ENCODE measurements at regions not wholly inside any gene's neighbourhood (a gene's known extent, or its start where the extent isn't known, plus 50 kb on each side); places are given as distances from the start of the nearest gene placed in this dataset.

DNA sequence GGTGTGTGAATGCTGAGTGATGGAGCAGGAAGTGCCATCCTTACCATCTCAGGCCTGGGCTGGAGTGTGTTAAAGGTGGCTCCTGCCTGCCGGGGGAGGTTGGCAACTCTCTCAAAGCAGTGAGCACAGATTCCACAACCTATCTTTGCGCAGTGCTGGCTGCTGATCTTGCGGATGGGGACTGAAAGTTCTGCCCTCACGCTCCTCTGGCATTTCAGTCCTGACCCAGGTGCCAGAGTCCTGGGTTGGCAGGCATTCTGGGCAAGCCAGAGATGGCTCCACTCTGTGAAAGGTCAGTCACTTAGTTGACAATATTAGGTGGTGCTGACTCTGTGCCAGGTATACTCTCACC, 315.5 kb downstream of the RPS24 start:
- no peak for DNase-seq

DNA sequence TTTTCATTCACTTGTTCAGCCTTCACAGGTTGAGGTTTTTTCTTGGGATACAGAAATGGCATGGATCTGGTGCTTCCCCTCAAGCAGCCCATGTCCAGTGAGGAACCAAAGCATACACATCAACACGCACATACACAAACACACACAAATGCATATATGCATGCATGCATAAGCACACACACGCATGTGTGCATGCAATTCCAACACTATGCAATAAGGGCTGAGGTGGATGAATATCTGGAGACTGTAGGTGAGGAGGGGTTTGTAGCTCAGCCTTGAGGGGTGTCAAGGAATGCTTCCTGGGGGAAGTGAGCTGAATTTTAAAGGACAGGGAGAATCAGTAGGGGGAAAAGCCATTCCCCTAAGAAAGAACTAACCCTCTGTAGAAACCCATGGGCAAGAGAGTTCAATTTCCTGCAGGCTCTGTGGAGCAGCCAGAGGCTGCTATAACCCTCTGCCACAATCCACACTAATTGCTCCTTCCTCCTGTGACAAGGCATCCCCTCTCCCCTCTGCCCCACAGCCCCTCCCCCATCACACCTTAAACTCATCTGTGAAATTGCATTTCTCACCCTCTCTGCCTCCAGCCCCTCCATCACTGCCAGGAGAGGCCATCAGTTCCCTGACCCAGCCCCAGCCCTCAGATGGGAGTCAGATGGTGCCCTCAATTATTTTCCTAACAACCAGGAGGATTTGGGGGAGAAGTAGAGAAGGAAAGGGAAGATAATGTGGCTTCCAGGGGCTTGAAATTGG, 316.4 kb downstream of the RPS24 start:
- no peak for DNase-seq

DNA sequence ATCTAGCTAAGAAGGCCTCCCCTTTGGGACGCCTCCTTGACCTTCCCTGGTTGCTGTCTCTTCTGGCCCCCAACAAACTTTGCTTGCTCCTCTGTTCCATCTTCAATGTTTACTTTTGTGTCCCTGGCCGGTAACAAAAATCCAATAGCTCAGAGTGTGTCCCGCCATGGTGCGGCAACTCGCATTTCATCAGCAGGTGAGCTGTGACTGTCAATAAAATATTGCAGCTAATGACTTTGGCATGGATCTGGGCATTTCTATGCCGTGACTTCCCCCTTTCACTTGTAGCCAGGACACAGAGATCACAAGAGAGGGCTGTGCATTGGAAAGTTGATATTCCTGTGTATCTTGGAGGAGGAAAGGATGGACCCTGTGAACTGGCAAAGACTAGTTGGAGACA, 317.6 kb downstream of the RPS24 start:
- no peak for DNase-seq

DNA sequence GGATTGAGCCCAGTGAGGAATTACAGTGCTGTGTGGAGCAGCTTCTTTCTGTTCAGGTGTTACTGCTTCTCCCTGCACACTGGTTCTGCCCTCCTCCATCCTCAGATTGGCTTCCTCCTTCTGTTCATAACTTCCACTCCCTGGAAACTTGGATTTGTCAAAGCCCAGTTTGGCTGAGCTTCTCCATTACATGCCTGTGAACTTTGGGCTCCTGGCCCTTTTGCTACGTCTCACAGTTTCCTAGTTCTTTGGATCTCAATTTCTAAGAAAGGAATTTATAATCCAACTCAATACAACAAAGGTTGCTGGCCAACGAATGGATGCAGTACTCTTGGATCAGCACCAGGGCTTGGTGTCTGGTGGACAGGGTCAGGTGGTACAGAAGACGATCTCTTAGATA, 318.1 kb downstream of the RPS24 start:
- no peak for DNase-seq

DNA sequence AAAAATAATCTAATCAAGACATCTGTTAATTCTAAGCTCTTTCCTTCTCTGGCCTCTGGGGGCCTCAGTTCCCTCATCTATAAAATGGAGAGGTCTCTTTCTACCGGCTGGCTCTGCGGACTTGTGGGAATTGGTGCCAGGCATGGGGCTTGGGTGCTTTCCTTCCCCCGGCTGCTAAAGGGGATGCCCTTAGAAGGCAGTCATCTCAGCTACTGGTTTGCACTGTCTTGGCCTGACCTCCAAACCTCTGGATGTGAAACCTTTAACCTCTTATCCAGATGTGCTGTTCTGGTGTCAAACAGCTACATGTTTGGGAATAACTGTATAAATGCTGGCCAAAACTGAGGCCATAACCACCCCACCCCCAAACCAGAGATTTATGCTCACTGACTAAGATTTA, 320.0 kb downstream of the RPS24 start:
- no peak for DNase-seq

DNA sequence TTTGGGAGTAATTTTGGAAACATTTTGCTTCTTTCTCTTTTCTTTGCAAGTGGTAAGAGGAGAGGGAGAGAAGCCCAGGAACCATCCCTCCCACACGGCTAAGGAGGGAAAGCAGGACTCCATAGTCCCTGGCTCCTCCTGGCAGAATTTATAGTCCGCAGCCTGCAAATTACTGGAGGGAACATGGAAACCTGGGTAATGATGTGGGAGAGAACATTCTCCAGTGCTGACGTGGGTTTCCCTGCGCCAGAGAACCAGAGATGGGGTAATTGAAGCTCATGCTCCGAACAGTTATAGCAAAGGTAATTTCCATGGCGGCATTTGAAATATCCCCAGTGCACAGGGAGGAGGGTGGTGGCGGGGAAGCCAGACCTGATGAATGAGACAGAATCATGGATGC, 320.4 kb downstream of the RPS24 start:
- DNase-seq, result no peak

DNA sequence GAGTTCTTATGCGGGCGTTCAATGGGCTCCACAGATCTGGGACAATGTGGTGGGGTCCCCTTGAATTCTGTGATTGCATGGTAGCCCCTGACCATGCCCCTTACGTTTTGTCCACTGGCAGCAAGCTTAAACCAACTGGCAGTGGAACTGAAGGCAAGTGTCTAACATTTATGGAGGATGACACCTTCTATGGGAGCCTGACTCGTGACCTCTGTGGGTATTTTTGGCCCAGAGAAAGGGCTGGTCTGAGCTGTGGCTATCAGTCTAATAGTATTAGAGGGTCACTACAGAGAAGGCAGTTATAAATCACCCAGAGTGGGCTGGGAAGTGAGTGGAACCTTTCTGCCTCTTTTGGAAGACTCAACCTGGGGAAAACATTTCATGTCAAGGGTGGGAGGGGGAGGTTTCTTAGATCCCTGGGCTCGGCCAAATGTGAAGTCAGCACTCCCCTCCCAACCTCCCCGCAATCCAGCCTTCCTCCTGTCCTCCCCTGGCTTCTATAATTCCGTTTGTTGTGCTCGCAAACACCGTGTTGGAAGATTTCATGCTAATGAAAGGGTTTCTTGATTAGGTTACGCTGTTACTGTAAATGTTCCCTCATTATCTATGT, 322.7 kb downstream of the RPS24 start:
- DNase-seq, result no peak

DNA sequence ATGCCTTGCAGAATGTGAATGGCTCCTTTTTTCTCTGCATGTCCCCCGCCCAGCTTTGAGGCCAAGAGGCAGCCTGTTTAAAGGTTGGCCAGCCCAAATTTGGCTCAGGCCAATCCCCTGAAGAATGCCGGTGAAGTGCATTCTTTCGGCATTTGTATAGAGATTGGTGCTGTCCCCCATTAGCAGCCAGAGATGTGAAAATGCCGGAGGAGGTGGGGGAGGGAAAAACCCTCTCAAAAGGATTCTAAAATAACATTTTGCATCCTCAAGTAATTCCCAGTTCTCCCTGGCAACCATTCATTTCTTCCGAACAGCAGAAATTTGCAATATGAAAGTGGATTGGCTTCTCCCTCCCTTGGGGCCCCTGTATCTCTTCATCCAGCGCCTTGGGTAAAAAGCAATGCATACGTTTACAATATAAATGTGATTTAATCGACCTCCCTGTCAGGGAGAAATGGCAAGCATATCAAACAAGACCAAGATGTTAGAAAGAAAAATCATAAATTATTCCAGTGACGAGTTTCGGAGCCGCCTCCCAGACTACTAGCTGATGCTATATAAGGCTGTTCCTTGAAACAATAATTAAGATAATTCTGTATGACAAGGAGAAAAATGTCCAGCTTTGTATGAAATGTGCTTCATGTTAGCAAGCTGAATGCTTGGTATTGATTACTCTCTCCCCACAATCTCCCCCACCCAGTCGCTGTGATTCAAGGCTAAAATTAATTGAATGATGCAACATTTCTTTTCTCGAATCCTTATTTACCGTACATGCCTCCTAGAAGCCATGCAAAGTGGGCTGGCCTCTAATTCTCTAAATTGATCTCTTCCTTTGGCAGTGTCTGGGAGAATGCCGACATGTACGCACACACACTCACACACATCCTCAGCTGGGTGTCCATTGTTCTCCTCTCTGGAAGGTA, 323.7 kb downstream of the RPS24 start:
- no peak for DNase-seq

DNA sequence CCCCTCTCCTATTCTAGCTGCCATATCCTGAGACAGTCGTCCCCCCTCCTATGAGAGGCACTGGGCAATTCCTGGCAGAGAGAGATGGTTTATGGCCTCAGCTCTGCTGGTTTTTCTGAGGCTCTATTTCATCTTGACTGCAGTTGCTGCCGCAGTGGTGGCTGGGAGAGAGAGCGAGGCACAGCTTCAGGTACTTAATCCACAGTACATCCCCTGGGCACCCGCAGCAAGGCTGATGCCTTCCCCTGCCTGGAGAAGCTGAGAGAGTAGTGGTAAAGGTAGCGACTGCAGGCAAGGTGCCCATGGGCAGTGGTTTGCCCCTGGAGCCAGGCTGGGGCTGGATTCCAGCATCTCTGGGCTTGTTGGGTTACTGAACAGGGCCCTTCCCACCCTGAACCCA, 324.7 kb downstream of the RPS24 start:
- DNase-seq, result no peak

DNA sequence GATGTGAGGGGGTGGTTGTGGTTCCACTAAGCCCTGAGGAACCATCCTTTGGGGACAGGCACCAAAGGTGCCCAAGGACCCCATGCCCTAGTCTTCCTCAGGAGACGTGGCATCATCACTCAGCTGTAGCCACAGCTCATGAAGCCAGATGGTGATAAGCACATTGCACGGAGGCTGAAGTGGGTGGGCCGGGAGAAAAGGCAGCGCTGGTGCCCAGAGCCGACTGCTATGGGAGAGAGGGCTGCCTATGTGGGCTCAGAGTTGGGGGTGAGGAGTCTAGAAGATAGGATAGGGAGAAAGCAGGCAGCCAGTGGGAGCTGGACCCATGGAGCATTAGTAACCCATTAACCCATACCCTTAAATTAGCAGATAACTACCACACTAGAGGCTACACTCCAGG, 325.3 kb downstream of the RPS24 start:
- no peak for DNase-seq

DNA sequence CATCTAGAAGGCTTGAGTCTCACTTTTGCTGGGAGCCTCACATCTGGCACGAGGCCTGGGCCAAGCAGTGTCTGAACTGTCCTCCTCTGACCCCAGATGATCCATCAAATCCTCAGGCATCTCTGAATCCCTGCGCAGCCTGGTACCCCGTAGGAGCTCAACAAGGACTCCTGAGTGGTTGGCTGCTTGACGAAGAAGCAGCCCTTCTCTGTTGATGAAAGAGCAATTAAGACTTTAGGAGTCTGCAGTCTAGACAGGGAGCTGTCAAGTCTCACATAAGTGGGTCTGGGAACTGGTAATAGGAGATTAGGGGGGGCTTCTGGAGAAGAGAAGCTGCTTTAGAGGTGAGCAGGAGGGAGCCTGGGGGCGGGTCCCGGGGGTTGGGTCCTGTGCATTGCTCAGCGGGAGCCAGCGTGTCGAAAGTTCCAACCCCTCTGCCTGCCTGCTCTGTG, 326.0 kb downstream of the RPS24 start:
- no peak for DNase-seq

DNA sequence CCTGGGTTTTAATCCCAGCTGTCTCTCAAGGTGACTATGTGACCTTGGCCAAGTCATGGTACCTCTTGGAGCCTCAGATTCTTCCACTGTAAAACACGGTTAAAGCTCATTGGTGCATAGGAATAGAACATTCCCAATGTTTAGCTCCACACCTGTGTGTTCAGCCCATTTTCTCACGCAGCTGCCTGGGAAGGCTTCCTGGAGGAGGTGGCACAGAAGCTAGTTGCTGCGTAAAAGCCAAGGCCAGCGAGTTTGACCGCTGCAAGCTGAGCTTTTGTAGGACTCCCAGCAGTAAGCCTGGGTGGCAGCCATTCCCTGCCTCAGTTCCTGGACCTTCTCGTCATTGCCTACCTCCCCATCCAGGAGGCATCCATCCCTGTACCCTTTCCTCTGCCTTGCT, 326.6 kb downstream of the RPS24 start:
- no peak for DNase-seq

DNA sequence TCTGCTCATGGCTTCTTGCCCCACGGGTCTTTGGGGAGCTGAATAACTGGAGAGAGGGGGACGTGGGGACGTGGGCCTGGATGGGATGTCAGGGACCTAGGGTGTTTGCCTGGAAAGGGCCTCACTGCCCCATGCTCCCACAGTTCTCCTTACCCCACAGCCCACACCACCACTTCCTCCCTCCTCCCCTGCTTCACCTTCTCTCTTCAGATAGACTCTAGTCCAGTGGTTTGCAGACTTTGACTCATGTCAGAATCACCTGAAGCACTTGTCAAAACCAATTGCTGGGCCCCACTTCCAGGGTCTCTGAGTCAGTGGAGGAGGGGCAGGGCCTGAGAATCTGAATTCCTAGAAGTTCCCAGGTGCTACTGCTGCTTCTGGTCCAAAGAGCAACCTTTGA, 327.4 kb downstream of the RPS24 start:
- DNase-seq, result peak; percentile 25

DNA sequence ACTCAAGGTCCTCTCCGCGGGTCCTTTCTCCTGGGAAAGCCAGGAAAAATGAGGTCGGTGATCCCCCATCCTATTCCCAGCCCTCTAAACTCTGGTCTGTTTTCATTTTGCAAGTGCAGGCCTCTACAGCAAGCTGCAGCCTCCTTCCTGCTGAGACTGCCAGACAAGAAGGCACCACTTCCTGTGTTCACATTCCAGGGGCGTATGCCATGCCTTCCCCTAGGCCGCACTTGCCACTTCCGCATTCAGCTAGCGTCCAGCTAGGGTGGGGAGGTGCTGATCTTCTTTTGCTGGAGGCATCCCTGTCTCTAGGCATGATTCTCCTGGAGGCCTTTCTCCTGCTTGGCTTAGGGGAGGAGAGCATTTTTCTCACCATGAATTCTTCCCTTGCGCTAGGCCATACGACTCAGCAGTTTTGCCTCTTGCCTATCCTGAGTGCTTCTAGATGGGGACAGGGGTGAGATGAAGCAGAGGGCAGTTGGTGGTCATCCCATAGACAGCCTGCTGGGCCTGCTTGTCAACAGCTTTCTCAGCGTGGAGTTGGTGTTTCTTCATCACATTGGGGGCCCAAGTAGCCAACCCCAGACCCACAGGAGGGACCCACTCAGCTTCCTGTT, 328.9 kb downstream of the RPS24 start:
- no peak for DNase-seq

DNA sequence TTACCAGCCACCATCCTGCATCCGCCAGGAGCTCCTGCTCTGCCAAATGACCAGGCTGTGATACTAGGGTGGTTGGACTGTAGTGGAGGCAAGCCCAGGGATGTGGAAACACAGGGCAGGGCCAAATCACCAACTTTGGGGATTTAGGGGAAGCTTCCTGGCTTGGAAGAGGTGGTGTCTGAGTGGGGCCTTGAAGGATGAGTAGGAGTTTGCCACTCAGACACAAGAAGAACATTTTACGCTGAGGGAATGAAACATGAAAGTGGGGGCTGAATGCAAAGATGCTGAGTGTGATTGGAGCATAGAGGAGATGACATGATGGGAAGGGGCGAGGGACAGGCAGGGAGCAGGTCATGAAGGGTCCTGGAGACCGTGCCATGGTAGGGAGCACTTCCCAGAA, 329.5 kb downstream of the RPS24 start:
- DNase-seq, result no peak

DNA sequence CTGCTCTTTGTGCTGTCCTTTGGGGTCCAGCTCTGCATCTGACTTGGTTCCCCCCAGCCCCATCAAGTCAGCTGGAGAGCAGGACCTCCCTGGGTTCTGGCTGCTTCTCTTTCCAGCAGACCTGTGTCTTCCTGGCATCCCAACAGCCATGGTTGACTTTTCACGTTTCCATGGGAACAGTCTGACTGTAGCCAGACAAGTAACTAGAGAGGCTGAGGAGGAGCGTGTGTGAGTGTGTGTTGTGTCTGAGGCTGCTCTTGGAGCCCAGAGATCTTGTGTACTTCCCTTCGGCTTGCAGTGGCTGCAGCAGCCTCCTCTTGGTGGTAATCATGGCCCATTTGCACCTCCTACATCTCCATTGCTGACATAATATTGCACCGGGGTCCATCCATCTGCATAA, 332.0 kb downstream of the RPS24 start:
- DNase-seq, result no peak

DNA sequence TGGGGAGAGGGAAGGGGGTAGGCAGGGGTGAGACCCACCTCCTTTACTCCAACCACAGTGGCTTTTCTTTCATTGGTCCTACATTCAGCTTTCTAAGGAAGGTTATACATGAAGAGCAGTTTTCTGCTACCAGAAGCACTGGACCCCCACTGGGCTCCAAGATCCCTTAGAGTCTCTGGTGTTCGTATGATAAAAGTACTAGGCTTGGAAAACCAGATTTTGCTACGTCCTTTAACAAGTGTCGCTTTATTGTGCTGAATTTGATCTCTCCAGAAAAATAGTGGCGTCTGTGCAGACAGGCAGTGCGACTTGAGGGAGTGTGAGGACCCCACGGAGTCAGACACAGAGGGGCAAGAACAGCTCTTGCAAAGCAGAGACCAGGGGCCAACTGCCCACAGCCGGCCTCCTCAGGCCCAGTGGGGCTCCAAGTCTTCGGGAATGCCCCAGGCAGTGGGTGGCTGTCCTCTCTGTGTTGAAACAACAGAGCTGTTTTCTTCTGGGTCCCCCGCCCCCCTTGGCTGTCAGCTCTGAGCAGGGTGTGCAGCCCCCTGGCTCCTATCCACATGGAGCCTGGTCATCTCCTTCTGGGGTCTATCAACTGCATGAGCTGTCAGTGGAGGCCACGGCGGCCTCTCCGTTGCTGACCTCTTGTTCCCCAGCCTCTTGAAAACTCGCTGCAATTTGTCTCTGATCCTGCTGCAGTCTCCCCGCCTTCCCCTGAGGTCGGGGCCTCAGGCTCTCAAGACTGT, 333.2 kb downstream of the RPS24 start:
- no peak for DNase-seq

DNA sequence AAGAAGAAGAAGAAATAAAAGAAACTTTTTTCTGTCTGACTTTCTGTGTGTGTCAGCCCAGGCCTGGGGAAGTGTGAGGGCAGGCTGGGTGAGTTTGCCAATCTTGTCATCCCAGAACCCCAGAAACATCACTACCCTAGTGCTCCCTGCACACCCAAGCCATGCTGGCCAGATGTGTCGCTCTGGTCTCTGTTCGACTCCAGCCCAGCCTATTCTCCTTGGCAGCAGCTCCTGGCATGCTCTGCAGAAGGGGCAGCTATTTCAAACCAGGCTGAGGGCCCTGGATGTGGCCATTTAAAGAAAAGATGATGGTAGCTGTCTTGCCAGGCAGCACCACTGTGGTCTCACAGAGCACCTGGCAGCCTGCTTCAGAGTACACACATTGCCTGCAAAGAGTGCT, 334.1 kb downstream of the RPS24 start:
- DNase-seq, result no peak

DNA sequence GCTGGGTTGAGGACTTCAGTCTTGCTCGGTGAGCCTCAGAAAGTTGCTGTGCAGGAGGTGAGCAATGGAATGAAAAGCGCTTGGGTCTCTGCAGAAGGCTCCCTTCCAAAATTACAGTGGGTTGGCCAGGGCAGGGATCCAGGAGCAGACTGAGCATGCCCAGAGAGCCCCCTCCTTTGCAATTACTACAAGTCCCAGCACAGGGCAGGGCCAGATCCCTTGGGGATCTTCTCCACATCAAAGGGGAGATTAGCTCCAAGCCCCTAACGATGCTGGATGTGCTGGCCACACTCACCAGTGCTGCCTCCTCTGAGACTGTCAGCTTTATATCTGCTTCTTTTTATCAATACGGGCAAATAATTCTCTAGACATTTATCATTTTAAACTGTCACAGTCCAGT, 337.5 kb downstream of the RPS24 start:
- no peak for DNase-seq

DNA sequence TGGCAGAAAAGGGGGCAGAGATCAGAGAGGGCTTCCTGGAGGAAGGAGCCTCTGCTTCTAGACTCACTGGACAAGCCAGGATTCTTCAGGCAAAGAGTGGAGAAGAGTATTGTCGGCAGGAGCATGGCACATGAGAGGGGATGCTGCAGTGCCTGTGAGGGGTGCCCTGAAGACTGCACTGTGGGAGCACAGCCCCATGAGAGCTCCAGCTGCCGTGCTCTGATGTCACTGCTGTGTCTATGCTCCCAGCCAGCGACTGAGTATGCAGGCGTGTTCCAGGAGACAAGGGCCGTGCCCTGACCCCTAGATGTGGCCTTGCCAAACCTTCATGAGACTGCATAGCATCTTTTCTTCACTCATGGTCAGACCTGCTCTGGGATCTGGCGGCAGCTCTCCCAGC, 339.1 kb downstream of the RPS24 start:
- DNase-seq, result no peak

DNA sequence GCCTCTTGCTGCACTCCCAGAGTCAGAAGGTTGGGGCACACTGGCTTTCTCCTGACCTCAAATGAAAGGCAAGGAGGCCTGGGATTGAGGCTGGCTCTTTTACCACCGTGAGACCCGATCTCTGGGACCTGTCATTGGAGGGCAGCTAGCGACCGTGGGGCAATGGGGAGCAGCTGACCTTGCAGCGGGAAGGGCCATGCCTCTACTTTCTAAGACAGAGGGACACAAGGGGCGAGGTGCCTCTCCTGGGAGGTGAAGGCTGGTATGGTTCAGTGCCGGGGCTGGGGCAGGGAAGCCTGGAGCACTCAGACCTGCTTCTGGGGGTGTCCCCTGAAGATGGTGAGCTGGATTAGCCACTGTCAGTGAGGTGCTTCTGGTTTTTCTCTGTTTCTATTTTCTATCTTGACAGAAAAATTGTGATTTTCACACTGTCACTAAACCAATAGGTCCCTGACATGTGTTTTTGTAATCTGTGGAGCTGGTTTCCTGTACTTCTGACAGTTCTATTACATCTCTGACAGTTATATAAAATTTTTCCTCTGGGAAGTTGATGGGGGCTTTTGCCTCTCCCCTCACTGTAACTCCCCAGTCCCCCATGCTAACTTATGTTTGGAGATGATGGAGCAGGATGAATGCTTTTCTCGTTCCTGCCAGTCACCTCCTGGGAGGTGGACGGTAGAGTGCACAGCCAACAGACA, 340.8 kb downstream of the RPS24 start:
- no peak for DNase-seq

Measured in stimulated activated CD8-positive, alpha-beta memory T cell treated with anti-CD3 and anti-CD28 coated beads, Interleukin-4, amount 100 ng/mL, for 48 hours (primary cell).